ENCODE measurements at regions not wholly inside any gene's neighbourhood (a gene's known extent, or its start where the extent isn't known, plus 50 kb on each side); places are given as distances from the start of the nearest gene placed in this dataset.
"Not testable (repeated sequence)": the region's sequence is repeated elsewhere in the genome, so short reads cannot be mapped to it uniquely, and the experiment has no call there.

GRCh38 chr1:144040293-144040692, 68.5 kb upstream of the FAM72C start:
- H3K4me3 ChIP-seq (ENCODE audit: low read depth, low read length): not testable (repeated sequence)

DNA sequence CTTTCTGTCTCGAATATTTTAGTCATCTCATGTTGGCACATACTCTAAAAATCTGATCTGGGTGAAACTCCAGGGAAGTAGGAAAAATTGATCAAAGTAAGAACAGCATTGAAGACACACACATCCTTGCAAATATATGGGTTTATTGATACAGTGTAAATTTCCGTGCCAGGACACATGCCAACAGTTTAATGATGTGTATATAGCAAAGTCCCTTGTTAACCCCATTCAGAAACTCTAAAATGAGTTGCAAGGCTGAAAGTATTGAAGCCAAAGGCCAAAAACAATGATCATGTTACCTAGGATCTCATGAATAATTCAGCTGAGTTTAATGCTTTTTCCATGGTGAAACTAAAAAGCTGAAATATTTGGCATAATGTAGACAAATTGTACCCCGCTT, 62.3 kb upstream of the FAM72C start:
- H3K4me3 ChIP-seq (ENCODE audit: low read depth, low read length): not testable (repeated sequence)

DNA sequence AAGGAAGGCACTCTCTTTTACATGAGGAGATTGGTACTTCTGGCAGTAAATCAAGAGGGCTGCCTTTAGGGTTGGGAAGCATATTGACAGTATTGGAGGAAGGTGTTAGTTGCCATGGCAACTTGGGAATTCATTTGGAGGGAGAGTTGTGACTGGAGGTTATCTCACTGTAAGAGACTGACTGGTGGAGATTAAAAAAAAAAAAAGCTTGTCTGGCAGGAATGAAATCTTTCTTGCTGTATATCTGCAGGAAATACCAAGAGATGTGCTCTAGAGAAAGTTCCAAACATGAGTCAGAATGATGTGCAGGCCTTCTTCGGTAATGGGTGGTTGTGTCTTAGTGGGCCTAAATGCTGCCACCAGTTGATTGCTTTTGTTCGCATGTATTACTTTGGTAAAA, 59.8 kb upstream of the FAM72C start:
- not testable (repeated sequence) for H3K4me3 ChIP-seq (ENCODE audit: low read depth, low read length)

DNA sequence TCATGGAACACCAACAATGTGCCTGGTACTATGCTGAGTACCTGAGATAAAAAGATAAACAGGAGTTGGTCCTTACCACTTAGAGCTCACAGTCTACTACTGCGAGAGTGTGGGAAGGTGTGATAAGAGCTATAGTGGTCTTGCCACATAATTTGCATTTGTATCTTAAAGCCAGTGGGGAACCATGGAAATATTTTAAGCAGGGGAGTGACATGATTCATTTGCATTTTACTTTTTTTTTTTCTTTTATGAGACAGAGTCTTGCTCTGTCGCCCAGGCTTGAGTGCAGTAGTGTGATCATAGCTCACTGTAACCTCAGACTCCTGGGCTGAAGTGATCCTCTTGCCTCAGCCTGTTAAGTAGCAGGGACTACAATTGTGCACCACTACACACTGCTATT, 54.2 kb upstream of the FAM72C start:
- H3K4me3 ChIP-seq (ENCODE audit: low read depth, low read length): not testable (repeated sequence)

GRCh38 chr1:144021690-144022384, 50.1 kb upstream of the FAM72C start:
- H3K4me3 ChIP-seq (ENCODE audit: low read depth, low read length): not testable (repeated sequence)

Measured in GM12875 (cell line).